ENCODE measurements at regions not wholly inside any gene's neighbourhood (a gene's known extent, or its start where the extent isn't known, plus 50 kb on each side); places are given as distances from the start of the nearest gene placed in this dataset.
"Not testable (repeated sequence)": the region's sequence is repeated elsewhere in the genome, so short reads cannot be mapped to it uniquely, and the experiment has no call there.

- DNase-seq: no peak
These were observed 51.7 kb downstream of the UBE2NL start for GRCh38 chrX:143935601-143936000.

GRCh38 chrX:143940119-143940518, 56.2 kb downstream of the UBE2NL start:
- no peak for DNase-seq

DNA sequence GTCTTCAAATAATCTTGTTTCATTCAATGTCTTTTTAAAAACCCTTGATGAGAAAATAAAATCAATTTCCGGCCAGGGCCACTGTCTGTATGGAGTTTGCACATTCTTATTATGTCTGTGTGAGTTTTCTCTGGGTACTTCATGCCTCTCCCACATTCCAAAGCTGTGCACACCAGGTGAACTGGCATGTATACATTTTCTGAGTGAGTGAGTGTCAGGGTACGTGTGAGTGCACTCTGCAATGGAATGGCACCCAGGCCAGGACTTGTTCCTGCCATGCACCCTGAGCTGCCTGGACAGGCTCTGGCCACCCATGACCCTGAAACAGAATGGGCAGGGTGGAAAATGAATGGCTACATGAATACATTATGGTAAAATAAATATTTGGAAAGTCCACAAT, 61.3 kb downstream of the UBE2NL start:
- DNase-seq: no peak

DNA sequence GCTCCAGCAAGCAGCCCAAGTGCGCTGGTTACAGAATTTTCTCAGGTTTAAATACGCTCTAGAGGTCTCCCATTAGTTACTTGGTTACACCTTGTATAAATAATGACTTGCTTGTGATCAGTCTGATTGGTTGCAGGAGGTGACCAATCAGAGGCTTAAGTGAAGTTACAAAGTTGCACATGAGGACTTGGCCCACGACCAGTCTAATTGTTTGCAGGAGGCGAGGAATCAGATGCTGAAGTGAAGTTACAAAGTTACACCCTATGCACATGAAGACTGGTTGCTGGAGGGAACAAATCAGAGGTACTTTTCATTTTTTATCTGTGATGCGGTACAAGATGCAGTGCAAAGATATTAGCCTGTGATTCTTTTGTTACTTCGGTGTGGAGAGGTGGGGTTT, 80.7 kb downstream of the UBE2NL start:
- no peak for DNase-seq

DNA sequence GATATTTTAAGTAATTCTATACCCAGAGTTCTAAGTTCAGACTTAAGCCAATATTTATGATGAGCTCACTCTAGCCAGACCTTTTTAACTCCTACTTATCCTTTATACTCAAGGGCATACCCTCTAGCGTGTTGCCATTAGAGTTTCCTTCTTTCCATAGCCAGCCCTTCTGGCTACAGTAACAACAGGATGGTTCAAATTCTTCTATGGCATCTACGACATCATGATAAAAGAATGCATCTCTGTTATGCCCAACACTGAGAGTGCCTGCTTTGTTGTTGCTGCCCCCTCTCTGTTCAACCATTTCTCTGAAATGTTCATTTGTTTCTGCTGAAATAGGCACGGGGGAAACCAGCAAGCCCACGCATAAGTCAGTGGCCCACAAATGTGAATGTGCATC, 104.5 kb downstream of the UBE2NL start:
- DNase-seq: no peak

- no peak for DNase-seq
These were observed 110.3 kb downstream of the UBE2NL start for GRCh38 chrX:143994206-143994605.

DNA sequence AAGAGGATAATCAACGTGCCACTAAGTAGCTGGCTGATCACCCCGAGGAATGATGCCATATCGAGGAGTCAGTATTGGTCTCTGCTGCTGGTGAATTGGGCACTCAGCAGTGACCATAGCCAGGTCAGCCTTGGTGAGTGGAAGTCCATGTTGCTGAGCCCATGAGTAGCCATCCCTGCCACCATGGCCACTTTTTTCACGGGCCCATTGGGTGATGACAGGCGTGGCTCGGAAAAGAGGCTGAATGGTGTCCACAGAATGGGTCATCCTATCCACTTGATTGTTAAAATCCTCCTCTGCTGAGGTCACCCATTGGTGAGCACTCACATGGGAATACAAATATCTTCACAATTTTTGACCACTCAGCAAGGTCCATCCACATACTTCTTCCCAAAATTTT, 114.4 kb downstream of the UBE2NL start:
- no peak for DNase-seq

- no peak for DNase-seq
These were observed 122.9 kb downstream of the UBE2NL start for GRCh38 chrX:144006811-144007210.

GRCh38 chrX:144040793-144041192, 156.9 kb downstream of the UBE2NL start:
- DNase-seq: no peak

DNA sequence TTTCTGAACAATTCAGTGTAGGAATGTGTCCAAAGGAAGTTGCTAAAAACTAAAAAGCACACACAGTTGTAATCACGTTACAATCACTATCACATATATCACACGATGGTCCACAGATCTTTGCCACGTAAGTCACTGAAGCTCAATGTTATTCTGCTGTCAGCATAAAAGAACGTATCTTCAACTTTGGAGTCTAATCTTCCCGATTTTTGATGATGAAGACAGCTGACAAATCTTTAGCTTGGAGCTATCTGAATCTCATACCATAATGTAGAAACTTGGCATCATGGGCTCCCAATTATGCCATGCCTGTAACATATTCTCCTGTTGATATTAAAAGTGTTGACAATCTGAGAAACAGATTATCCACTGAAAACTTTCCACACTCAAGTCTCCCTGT, 158.4 kb downstream of the UBE2NL start:
- DNase-seq: no peak

DNA sequence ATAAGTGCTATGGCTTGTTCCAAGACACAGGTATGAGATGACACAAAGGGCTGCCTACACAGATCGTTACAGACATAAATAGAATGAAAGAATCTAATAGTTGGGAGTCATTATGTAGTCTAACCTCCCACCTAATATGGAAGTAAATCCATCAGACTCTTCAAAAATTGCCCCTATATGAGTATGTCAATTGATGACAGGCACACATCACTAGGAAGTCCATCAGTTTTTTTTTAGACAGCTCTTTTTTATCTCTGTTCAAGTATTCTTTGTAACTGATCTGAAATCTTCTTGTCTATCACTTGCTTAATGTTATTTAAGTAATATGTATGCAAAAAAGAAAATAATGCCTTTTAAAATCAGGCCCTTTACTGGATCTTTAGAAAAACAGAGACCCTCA, 191.6 kb downstream of the UBE2NL start:
- DNase-seq: no peak

- not testable (repeated sequence) for DNase-seq
These were observed 198.4 kb downstream of the UBE2NL start for GRCh38 chrX:144082237-144082636.

DNA sequence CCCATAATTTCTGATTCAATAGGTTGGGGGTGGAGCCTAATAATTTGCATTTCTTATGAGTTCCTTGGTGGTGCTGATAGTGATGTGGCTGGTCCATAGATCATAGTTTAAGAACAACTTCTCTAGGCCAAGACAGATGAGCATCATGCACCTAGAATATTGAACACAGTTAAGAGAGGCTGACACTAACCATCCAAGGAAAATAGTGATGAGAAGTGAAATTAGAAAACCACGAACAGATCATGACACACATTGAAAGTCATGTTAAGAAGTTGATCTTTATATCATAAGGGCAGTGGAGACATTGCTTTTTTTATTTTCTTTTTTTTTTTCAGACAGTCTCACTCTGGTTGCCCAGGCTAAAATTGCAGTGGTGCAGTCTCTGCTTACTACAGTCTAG, 205.8 kb downstream of the UBE2NL start:
- DNase-seq: not testable (repeated sequence)

DNA sequence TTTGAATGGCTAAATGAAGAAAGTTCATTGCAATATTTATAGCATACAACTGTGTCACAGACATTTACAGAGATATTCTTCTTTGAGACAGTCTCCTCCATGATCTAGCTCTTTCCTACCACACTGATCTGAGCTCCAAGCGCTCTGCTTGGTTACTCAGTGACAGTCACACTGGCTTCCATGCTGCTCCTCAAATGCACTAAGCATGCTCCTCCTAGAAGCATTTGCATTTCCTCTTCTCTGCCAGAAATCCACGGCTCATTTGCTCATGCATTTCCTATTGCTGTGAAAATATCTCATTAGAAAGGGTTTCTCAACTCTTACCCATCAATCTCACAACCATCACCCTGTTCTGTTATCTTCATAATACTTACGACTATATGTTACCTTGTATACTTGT, 208.2 kb downstream of the UBE2NL start:
- not testable (repeated sequence) for DNase-seq

DNA sequence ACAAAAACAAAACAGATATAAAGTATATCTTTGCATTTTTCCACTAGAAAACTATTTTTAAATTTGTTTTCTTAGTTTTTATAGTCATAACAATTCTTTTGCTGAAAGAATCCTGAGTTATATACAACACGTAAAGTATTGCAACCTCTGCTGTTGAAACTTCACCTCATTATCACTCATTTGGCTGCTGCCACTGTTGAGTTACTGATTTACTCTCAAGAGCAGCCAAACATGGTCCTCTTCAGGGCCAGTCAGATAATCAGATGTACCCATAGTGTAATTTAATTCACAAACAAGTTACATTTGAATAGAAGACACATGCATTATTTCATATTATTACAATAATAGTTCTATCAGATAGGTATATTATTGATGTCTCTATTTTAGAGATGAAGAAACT, 235.6 kb downstream of the UBE2NL start:
- not testable (repeated sequence) for DNase-seq

- DNase-seq: not testable (repeated sequence)
These were observed 237.7 kb downstream of the UBE2NL start for GRCh38 chrX:144121566-144121965.

DNA sequence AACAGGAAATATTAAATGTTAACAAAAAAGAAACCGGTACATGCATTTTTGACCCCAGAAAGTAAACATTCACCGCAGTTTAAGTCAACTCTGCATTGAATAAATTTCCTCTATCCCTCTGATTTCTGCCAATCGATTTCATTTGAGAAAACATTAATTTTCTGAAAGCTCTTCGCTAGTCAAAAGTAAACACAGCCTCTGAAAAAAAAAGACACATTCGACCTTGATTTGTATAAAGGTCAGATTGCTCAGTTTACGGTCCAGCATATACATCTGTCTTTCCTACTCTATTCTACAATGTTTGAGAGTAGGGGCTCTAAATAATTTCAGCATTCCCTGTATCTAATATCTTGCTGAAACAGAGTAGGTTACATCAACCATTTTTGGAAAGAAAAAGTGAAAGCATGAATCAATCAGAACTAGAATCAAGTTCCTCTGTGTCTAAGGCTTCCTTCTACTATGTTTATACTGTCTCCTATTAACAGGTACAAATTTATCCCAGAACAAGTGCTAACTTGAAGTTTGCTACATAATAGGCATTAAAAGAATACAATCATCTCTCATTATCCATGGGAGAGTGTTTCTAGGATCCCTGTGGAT, 243.8 kb downstream of the UBE2NL start:
- not testable (repeated sequence) for DNase-seq

- DNase-seq: not testable (repeated sequence)
These were observed 245.6 kb downstream of the UBE2NL start for GRCh38 chrX:144129511-144129910.

DNA sequence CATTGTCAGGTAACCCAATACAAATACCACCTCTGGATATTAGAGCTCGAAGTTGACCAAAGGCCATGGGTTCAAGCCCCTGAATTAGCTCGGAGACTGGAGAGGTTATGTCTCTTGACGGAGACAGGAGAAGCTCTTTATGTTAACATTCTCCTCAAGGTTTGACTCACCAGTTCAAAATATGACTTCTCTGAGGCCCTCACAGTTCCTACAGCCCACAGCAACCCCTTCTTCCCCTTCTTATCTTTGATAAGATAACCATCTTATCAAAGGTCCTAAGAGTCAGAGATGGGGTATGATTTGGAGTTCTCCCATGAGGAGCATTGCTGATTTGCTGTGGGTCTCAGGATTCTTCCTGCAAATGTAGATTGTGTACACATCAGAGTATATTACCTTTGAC, 246.6 kb downstream of the UBE2NL start:
- not testable (repeated sequence) for DNase-seq

DNA sequence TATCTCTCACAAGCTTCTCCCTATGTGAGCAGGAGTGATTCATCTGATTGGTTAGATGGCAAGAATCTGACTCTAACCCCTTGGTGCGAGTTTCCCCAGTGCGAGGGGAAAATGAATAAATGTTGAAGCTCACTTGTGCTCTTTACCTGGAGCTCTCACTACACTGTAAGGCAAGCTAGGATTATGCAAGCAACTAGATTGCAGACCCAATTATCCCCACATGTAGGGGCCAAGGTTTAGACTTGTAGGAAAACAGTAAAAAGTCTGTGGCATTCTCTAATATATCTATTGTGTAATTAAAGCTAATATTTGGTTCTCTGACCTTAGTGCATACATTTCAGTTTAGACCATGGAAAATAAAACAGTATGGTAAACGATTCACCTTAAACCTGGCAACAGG, 247.2 kb downstream of the UBE2NL start:
- DNase-seq: not testable (repeated sequence)

GRCh38 chrX:144134448-144135119, 250.7 kb downstream of the UBE2NL start:
- not testable (repeated sequence) for DNase-seq

- DNase-seq: not testable (repeated sequence)
These were observed 270.6 kb downstream of the UBE2NL start for GRCh38 chrX:144154474-144154873.

DNA sequence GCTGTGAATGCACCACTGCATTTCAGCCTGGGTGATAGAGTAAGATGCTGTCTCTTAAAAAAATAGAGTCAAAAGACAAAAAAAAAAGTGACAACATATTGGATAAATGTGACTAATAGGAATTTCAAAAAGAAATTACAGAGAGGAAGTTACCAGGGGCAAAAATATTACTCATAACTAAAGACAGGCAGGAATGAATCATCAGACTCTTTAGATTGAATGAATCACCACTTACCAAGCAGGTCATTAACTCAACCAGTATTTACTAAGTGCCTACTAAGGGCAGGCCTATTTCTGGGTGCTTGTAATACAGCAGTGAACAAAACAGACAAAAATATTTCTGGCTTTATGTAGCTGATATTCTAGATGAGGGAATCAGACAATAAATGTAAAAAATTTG, 301.3 kb downstream of the UBE2NL start:
- DNase-seq: not testable (repeated sequence)

GRCh38 chrX:144188489-144188888, 304.6 kb downstream of the UBE2NL start:
- DNase-seq: not testable (repeated sequence)

All from muscle of arm (tissue), 1 donor.